M059J (cell line): ENCODE measurements at regions not wholly inside any gene's neighbourhood (a gene's known extent, or its start where the extent isn't known, plus 50 kb on each side); places are given as distances from the start of the nearest gene placed in this dataset.
"Not testable (repeated sequence)": the region's sequence is repeated elsewhere in the genome, so short reads cannot be mapped to it uniquely, and the experiment has no call there.

Experiments used
- DNase-seq: peaks from one replicate; pipeline ENCODE4 v3.0.0-alpha.2; 2012; ENCODE audit warnings: low read depth

DNA sequence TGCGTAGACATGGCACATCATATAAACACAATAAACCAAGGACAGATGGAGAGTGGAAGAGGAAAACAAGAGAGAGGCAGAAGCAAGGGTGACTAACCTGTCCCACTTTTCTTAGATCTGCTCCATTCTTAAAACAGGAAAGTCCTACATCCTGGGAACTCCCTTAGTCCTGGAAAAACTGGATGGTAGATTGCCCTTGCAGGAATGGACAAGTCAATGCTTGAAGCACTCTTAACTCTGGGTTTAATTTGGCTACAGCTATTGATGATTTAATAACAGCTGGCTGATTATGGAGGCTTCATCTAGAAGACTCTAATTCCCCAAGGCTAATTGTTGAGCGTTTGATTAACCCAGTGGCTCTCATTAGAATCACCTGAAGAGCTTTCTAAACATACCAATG lies 258.8 kb downstream of the MIAT start:
- DNase-seq = no peak

DNA sequence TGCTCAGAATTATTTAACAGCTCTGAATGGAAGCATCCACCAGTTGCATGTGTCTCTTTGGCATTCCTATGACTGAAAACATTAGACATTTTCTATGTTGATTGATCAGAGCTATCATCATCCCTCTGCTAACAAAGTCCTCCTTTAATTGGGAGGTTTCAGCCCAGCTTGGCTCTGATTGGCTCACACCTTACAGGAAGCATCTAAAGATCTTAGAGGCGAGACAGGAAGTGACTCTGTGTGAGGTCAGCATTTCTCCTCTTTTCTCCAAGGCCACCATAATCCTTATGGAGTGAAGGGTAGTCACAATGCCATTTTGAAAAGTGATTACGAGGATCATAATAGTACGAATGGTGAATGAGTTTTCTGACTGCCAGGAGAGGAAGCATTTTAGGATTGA lies 260.8 kb downstream of the MIAT start:
- DNase-seq = peak; percentile 18

DNA sequence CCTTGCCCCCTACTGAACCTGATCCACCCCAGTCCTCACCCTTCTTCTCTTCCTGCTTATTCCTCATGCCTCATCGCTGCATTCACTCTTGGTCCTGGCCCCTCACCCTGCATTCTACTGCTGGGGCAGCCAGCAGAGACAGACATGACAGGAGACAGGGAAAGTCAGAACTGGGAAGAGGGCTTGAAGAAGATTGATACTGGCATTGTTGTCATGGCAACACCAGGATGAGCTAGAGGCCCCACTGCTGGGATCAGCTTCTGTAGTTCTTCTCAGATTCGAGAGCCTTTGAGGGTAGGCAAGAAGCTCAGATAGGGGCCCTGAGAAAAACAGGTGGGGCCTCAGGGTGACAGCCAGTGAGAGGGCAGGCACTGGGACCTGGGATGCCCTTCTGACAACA lies 264.3 kb downstream of the MIAT start:
- DNase-seq = no peak

DNA sequence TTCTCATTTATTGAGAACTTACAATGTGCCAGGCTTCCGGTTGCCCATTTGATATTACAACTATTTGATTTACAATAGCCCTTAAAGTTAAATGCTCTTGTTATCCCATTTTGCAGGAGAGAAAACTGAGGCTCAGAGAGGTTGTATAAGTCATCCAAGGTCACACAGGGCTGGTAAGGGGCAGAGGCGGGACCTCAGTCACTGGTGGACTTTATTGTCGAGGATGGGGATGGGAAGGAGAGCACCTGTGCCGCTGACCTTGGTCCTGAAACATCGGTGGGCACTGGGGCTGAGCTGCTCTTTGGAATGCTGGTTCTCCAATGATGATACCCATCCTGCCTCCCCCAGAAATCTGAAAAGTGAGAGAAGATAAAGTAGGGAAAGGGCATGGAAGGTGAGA lies 265.4 kb downstream of the MIAT start:
- DNase-seq = no peak

DNA sequence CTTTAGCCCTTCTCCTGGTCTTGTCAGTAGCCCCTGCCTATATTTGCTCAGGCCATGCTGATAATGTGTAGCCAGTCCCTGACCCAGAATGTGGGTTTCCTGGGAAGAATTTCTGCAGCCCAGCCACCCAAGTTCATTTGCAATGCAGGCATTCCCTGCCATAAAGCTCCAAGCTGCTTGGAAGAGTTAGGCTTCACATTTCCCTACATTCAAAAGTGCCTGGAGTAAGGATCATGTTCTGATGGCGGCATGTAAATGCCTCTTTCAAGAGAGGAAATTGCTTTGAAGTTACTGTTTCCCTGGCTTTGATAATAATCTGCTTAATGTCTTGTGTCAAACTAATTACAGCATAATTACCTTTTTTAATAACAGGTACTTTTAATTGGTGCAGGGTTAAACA lies 266.1 kb downstream of the MIAT start:
- no peak for DNase-seq

DNA sequence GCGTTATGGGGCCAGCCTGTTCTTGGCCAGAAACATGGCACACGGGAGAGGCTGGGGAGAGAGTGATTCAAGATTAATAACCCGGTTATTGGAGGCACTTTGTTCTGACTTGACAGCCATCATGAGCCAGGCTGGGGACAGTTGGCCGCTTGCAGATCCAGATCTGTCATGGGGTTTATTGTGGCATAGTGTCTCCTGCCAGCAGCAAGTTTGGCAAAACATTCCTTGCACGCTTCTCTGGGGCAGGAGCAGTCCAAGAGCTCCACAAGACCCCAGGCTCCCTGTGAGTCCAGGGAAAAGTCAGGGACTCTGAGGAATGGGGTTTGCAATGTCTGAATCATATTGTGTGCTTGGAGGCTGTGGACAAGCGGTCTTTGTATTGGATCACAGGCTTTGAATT lies 270.4 kb downstream of the MIAT start:
- no peak for DNase-seq

DNA sequence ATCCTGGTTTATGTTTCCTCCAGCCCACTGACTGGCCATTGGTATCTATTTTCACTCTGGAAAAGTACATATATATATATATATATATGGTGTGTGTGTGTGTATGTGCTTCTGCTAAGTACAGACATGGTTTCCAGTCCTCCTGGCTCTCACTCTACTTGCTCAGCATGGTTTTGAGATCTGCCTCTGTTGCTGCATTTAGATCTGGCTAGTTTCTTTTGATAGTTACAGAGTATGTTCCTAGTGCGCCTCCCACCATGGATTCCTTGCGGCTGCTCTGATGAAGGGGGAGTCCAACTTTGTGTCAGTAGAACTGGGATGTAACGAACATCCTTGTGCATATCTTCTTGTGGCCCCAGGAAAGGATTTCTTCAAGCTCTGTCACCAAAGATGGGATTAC lies 274.1 kb downstream of the MIAT start:
- no peak for DNase-seq

DNA sequence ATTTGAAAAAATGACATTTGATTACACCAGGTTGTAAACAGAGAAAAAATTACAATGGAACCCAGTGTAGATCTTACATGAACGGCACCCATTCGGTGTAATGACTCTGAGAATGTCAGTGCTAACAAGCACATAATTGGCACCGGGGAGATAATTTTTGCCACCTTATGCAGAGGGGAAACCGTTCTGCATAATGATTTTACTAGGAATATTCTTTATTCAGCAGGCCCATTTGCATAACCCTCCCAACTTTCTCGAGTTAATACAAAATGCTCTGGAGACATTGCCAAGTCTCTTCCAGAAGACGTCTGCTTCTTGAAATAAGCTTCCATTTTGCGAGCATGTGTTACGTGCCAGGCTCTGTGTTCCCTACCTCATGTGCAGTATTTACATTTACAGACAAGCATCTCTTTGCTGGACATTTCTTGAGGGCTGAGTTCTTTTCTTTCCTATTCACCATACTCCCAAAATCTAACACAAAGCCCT lies 275.8 kb downstream of the MIAT start:
- DNase-seq = no peak

DNA sequence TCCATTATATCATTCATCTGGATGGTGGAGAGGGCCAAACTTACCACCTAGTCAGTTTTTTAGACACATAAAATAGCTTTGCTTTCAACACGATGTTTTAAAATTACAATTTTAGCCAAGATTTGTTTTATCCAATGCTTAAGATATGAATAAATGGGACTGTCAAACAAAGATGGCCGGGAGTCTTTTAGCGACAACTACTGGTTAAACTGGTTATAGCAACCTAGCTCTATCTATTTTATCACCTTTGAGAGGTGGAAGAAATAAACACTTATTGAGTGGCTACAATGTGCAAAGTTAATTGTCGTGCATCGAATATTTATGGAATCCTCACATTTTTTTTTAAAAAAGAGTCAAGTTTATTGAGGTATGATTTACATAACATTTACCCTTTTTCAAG lies 279.8 kb downstream of the MIAT start:
- no peak for DNase-seq

DNA sequence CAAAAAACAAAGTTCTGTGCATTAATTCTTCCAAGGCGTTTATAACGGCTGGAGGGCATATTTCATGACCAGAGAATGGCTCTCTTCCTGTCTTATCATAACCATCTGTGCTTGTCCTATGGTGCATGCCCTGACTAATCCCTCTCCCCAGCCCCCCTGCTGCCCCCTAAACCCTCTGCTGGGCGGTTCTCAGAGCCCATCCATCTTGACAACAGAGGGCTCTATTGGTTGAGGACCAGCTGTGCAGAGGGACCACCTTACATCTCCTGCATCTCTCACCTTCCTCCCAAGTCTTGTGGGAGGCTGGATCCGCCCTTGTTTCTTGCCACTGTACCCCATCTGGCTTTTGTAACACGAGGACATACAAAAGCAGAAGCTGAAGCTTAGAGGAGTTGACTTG lies 282.1 kb downstream of the MIAT start:
- no peak for DNase-seq

DNA sequence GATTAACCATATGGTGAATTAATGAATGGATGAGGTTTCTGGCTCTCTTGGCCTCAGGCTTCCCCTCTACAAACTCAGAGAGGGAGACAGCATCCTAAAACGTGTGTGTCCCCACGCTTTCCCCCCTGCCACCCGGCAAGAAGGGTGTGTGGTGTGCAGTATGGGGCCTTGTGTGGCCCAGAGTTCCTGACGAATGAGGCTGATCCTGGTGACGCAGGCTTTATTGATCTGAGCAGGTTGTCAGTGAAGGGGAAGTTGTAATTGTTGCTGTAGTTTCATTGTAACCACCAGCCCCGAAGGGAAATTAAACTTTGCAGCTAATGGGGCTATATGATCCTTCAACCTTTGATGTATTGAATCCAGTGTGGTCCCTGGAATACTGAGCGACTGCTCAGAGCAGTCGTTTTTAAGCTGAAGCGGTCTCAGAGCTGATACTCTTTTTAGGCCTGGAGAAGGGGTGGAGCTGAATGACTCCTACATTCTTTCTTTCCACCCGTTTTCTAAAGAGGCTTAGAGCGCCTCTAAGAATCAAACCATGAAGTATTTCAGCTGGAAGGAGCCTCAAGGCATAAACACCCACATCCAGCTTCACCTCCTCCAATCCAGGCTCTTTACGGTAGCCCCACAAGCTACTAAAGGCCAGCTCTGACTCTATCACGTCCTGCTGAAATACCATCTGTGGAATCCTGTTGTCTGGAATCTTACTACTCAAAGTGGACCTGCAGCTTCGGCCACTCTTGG lies 284.7 kb downstream of the MIAT start:
- DNase-seq = no peak

DNA sequence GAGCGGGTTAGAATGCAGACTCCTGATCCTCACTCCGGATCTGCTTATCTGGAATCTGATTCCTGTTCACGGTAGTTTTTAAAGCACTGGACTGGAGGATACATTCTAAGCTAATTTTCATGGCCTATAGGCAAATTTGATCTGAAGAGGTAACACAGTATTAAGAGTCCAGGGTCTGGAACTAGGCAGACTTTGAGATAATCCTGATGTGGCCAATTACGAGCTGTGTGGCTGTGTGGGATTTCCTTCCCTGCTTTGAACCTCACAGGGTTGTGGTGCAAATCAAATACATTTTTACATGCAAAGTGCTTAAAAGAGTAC lies 285.2 kb downstream of the MIAT start:
- DNase-seq = no peak

DNA sequence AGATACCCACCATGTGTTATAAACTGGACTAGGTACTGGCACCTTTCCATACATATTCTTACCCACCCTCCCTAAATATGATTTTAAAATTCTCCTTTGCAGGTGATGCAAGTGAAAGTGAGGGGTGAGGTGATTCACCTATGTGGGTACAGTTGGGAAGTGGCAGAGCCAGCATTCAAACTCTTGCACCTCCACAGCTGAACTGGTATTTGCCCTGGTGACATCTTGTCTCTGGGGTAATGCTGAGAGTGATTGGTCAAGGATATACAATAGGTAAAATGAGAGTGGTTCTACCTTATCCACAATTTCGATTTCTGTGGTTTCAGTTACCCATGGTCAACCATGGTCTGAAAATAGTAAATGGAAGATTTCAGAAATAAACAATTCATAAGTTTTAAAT lies 288.2 kb downstream of the MIAT start:
- no peak for DNase-seq

DNA sequence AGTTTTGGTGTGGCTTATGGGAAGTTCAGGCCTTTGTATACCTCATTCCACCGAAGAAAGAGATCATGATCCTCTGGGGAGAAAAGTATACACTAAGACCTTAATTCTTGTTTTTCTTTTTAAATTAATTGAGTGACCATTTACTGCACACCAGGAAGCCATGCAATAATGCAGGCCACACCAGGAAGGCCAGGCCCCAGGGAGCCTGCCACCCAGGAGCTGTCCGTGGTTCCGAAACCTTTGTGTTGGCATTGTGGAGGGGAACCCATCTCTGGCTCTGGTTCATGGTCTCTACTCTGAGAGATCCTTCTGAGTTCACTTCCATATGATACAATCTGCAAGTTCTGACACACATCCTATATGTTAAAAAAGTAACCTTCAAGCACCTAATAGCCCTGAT lies 291.8 kb downstream of the MIAT start:
- peak; percentile 32 for DNase-seq

DNA sequence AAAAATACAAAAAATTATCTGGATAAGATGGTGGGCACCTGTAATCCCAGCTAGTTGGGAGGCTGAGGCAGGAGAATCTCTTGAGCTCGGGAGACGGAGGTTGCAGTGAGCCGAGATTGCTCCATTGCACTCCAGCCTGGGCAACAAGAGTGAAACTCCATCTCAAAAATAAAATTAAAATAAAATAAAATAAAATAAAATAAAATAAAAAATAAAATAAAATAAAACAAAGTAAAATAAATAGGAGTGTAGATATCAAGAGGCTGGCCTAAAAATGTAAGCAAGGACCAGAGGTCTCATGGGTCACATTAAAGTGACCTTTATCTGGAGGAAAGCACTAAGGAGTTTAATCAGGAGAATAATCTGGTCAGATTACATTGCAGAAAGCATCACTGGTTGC lies 293.8 kb downstream of the MIAT start:
- not testable (repeated sequence) for DNase-seq

DNA sequence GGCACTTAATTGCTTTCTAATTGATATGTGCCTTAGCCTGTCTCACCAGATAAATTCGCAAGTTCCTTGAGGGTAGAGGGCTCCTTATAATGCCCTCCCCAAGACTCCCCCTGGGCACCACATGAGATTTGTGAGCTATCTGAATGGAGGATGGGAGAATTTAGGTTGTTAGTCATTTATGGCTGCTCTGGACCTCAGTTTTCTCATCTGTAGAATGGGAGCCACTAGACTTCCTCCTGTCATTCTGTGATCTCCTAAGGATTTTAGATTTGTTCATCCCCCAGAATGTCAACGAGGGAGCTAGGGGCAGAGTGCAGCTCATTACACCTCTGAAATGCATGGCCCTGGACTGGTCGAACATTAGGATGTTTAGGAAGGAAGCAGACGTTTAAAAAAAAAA lies 294.6 kb downstream of the MIAT start:
- no peak for DNase-seq

DNA sequence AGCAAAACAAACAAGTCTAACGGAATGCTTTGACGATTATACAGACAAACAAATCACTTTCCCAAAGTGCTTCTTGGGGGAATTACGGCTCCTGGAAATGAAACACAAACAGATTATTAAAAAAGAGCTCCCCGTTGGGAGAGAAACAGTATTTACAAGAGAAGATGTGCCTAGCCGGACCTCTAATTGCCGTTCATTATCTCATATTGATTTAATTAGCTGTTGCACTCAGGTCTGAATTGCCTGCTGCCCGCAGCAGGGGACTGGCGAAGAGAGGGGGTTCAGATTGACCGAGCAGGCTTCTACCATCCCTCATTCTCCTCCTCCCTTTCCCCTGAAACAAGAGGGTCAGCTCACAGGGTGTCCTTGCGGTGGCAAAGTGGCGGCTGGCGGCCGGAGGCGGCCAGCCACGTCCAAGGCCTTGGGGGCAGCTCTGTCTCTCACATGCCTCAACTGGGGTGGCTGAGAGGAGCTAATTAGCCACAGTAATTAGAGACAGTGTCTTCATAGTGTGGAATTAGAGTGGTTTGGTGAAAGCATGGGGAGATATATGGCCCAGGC lies 295.1 kb downstream of the MIAT start:
- no peak for DNase-seq

DNA sequence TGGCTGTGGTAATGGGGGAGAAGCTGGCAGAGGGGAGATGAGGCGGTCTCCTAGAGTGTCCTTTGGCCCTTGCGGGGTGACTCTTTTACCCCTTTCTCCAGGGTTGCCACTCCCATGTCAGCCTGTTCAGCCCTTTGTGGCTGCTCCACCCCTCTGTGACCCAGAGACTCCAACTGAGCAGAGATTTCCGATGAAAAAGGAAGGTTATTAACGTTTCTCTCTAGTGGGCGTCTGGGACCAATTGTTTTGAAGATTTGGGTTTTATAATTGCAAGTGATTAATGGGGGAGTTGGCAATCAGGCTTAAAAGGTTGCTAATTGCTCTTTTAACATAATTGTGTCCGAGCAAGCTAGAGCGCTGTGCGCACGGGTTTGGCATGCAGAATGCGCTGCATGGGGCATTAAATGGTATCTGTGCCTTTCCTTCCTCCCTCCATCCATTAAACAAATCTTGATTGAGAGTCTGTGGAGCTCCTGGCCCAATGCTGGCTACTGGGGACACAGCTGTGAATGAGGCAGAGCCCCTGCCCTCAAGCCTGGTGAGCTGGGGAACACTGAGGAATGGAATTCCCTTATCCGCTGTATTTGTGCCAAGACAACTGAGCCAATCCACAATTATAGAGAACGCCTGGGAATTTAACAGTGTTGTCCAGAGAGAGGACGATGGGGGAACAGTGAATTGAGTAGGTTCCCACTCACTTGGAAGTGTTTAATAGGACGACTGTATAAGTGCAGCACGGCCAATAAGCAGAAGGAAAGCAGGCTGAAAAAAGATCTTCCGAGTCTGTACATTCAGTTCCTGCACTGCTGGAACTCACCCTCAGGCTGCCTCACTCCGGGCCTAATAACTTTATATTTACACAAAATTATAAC lies 295.9 kb downstream of the MIAT start:
- no peak for DNase-seq

DNA sequence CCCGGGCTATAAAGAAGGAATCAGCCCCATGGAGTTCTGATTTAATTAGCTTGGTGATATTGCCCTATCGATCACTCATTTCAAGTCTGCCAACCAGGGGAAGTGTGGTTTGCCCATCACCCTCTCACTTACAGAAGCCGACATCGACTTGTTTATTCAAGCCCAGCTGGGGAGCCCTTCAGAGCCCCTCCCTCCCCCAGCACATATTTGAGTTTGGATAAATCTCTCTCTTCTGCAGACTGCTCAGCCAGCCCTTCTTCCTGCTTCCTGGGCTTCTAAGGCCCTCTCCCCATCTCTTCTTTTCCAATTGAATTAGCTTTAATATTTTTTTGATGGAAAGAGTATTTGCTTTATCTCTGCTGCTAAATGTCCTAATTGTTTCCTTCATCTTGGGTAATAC lies 299.0 kb downstream of the MIAT start:
- no peak for DNase-seq

DNA sequence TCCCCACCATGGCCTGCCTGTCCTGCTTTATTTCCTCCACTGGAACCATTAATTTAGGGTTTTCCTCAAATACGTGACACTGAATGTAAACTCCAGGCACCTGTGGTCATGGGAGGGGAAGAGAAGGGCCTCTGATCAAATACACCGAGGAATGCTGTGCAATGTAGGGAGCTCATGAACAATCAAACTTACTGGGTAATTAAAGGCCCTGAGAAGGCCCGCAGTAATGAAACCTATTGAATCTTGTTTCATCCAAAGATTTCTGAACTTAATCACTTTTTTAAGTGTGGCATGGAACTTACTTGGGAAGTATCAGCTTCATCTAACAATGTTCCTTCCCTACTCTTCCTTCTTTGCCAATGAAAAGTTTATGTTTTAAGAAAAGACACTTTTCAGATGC lies 299.8 kb downstream of the MIAT start:
- DNase-seq = no peak

DNA sequence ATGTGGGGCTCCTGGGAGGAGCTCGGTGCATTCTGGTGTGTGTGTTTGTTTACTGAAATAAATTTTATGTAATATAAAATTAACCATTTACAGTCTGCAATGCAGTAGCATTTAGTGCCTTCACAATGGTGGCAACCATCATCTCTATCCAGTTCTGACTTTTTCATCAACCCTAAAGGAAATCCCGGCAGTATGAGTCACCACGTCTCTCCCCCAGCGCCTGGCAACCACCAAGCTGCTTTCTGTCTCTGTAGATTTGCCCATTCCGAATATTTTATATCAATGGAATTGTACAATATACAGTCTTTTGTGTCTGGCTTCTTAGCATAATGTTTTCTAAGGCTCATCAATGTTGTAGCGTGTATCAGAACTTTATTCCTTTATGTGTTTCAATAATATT lies 300.5 kb downstream of the MIAT start:
- DNase-seq = no peak

DNA sequence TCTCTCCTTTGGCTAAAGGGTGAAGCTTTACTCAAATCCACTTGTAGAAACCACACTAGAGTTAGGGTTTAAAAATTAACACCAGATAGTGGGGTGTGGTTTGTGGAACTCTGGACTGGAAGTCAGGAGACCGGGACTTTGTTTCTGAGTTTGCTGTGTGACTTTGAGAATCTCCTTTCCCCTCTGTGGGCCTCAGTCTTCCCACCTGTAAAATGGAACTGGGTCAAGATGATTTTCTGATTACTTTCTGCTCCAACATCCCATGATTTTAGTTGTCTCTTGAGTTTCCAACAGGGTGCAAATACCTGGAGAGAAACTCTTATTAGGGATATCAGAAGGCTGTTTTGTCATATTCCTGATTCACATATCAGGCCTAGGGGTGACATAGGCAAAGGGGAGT lies 301.0 kb downstream of the MIAT start:
- DNase-seq = no peak

DNA sequence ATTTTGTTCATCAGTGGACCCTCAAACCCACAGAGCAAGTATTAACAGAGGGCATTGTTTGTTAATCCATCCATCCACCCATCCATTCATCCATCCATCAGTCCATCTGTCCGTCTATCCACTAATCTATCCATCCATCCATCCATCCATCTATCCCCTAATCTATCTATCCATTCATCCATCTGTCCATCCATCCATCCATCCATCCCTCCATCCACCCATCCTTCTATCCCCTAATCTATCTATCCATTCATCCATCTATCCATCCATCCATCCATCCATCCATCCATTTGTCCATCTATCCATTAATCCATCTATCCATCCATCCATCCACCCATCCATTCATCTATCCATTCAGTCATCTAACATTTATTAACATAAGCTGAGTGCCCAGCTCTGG lies 307.3 kb downstream of the MIAT start:
- no peak for DNase-seq
